ENCODE measurements at regions not wholly inside any gene's neighbourhood (a gene's known extent, or its start where the extent isn't known, plus 50 kb on each side); places are given as distances from the start of the nearest gene placed in this dataset.

- Histone ChIP-seq H3K27me3 (ENCODE audit: insufficient read depth, low read length) (no peaks in the 10 kb centered on the region), H3K4me3 (ENCODE audit: low read depth, low read length) (no peak overlapping the region), H2AFZ (ENCODE audit: low read length, unreplicated experiment) (no peak overlapping the region), H3K27ac (ENCODE audit: low read depth, low read length) (no peak overlapping the region), H3K4me1 (ENCODE audit: control insufficient read depth, insufficient read depth, low read length, unreplicated experiment) (no peaks in the 10 kb centered on the region), H3K36me3 (ENCODE audit: insufficient read depth, low read length) (no peaks in the 10 kb centered on the region), H3K79me2 (ENCODE audit: control insufficient read depth, insufficient read depth, low read length, unreplicated experiment) (no peaks in the 10 kb centered on the region)
Observed at GRCh38 chr9:18371621-18372020, 102.3 kb upstream of the ADAMTSL1 start.

- H3K79me2 ChIP-seq (ENCODE audit: control insufficient read depth, insufficient read depth, low read length, unreplicated experiment): no peaks in the 10 kb centered on the region
- no peak overlapping the region for H2AFZ ChIP-seq (ENCODE audit: low read length, unreplicated experiment)
- peaks cover 17% of the 10 kb centered on the region for H3K4me1 ChIP-seq (ENCODE audit: control insufficient read depth, insufficient read depth, low read length, unreplicated experiment)
- H3K27ac ChIP-seq (ENCODE audit: low read depth, low read length): peak overlapping the region; percentile 59
- no peaks in the 10 kb centered on the region for H3K36me3 ChIP-seq (ENCODE audit: insufficient read depth, low read length)
- H3K27me3 ChIP-seq (ENCODE audit: insufficient read depth, low read length): no peaks in the 10 kb centered on the region
- H3K4me3 ChIP-seq (ENCODE audit: low read depth, low read length): no peak overlapping the region
Observed at GRCh38 chr9:18379073-18379811, 94.7 kb upstream of the ADAMTSL1 start.

- H3K27me3 ChIP-seq (ENCODE audit: insufficient read depth, low read length): no peaks in the 10 kb centered on the region
- peaks cover 27% of the 10 kb centered on the region for H3K4me1 ChIP-seq (ENCODE audit: control insufficient read depth, insufficient read depth, low read length, unreplicated experiment)
- no peaks in the 10 kb centered on the region for H3K79me2 ChIP-seq (ENCODE audit: control insufficient read depth, insufficient read depth, low read length, unreplicated experiment)
Observed at GRCh38 chr9:18382243-18382642, 91.7 kb upstream of the ADAMTSL1 start.

GRCh38 chr9:18384066-18384465 lies 89.9 kb upstream of the ADAMTSL1 start:
- Histone ChIP-seq H3K27ac (ENCODE audit: low read depth, low read length) (no peak overlapping the region), H3K4me3 (ENCODE audit: low read depth, low read length) (no peak overlapping the region)

More at GRCh38 chr9:18382243-18382642, 91.7 kb upstream of the ADAMTSL1 start:
- Histone ChIP-seq H3K27ac (ENCODE audit: low read depth, low read length) (no peak overlapping the region), H3K4me3 (ENCODE audit: low read depth, low read length) (no peak overlapping the region), H3K36me3 (ENCODE audit: insufficient read depth, low read length) (no peaks in the 10 kb centered on the region), H2AFZ (ENCODE audit: low read length, unreplicated experiment) (no peak overlapping the region)

GRCh38 chr9:18385696-18386490 lies 88.1 kb upstream of the ADAMTSL1 start:
- Histone ChIP-seq H2AFZ (ENCODE audit: low read length, unreplicated experiment) (no peak overlapping the region), H3K27me3 (ENCODE audit: insufficient read depth, low read length) (no peaks in the 10 kb centered on the region), H3K79me2 (ENCODE audit: control insufficient read depth, insufficient read depth, low read length, unreplicated experiment) (no peaks in the 10 kb centered on the region), H3K36me3 (ENCODE audit: insufficient read depth, low read length) (no peaks in the 10 kb centered on the region), H3K4me1 (ENCODE audit: control insufficient read depth, insufficient read depth, low read length, unreplicated experiment) (peaks cover 11% of the 10 kb centered on the region), H3K27ac (ENCODE audit: low read depth, low read length) (no peak overlapping the region), H3K4me3 (ENCODE audit: low read depth, low read length) (no peak overlapping the region)

More at GRCh38 chr9:18384066-18384465, 89.9 kb upstream of the ADAMTSL1 start:
- no peaks in the 10 kb centered on the region for H3K27me3 ChIP-seq (ENCODE audit: insufficient read depth, low read length)
- H3K79me2 ChIP-seq (ENCODE audit: control insufficient read depth, insufficient read depth, low read length, unreplicated experiment): no peaks in the 10 kb centered on the region
- H3K4me1 ChIP-seq (ENCODE audit: control insufficient read depth, insufficient read depth, low read length, unreplicated experiment): peaks cover 20% of the 10 kb centered on the region
- no peak overlapping the region for H2AFZ ChIP-seq (ENCODE audit: low read length, unreplicated experiment)
- H3K36me3 ChIP-seq (ENCODE audit: insufficient read depth, low read length): no peaks in the 10 kb centered on the region

- H3K79me2 ChIP-seq (ENCODE audit: control insufficient read depth, insufficient read depth, low read length, unreplicated experiment): no peaks in the 10 kb centered on the region
- no peak overlapping the region for H2AFZ ChIP-seq (ENCODE audit: low read length, unreplicated experiment)
- H3K27ac ChIP-seq (ENCODE audit: low read depth, low read length): no peak overlapping the region
- no peaks in the 10 kb centered on the region for H3K36me3 ChIP-seq (ENCODE audit: insufficient read depth, low read length)
- H3K4me1 ChIP-seq (ENCODE audit: control insufficient read depth, insufficient read depth, low read length, unreplicated experiment): peaks cover 33% of the 10 kb centered on the region
- H3K4me3 ChIP-seq (ENCODE audit: low read depth, low read length): no peak overlapping the region
- H3K27me3 ChIP-seq (ENCODE audit: insufficient read depth, low read length): no peaks in the 10 kb centered on the region
Observed at GRCh38 chr9:18390393-18390792, 83.6 kb upstream of the ADAMTSL1 start.

GRCh38 chr9:18393340-18394130 lies 80.4 kb upstream of the ADAMTSL1 start:
- Histone ChIP-seq H3K36me3 (ENCODE audit: insufficient read depth, low read length) (no peaks in the 10 kb centered on the region), H3K4me1 (ENCODE audit: control insufficient read depth, insufficient read depth, low read length, unreplicated experiment) (peaks cover 26% of the 10 kb centered on the region), H3K79me2 (ENCODE audit: control insufficient read depth, insufficient read depth, low read length, unreplicated experiment) (no peaks in the 10 kb centered on the region), H3K27me3 (ENCODE audit: insufficient read depth, low read length) (no peaks in the 10 kb centered on the region), H3K4me3 (ENCODE audit: low read depth, low read length) (peak overlapping the region; percentile 45), H3K27ac (ENCODE audit: low read depth, low read length) (peak overlapping the region; percentile 91), H2AFZ (ENCODE audit: low read length, unreplicated experiment) (peak overlapping the region; percentile 52)

- Histone ChIP-seq H3K27ac (ENCODE audit: low read depth, low read length) (peak overlapping the region; percentile 91), H3K36me3 (ENCODE audit: insufficient read depth, low read length) (no peaks in the 10 kb centered on the region), H3K4me3 (ENCODE audit: low read depth, low read length) (no peak overlapping the region), H3K79me2 (ENCODE audit: control insufficient read depth, insufficient read depth, low read length, unreplicated experiment) (no peaks in the 10 kb centered on the region), H3K27me3 (ENCODE audit: insufficient read depth, low read length) (no peaks in the 10 kb centered on the region), H2AFZ (ENCODE audit: low read length, unreplicated experiment) (peak overlapping the region; percentile 30), H3K4me1 (ENCODE audit: control insufficient read depth, insufficient read depth, low read length, unreplicated experiment) (peaks cover 26% of the 10 kb centered on the region)
Observed at GRCh38 chr9:18394847-18395351, 79.1 kb upstream of the ADAMTSL1 start.

GRCh38 chr9:18396102-18396728 lies 77.7 kb upstream of the ADAMTSL1 start:
- Histone ChIP-seq H2AFZ (ENCODE audit: low read length, unreplicated experiment) (no peak overlapping the region), H3K27me3 (ENCODE audit: insufficient read depth, low read length) (no peaks in the 10 kb centered on the region), H3K79me2 (ENCODE audit: control insufficient read depth, insufficient read depth, low read length, unreplicated experiment) (no peaks in the 10 kb centered on the region), H3K27ac (ENCODE audit: low read depth, low read length) (no peak overlapping the region), H3K4me1 (ENCODE audit: control insufficient read depth, insufficient read depth, low read length, unreplicated experiment) (peaks cover 26% of the 10 kb centered on the region), H3K4me3 (ENCODE audit: low read depth, low read length) (no peak overlapping the region), H3K36me3 (ENCODE audit: insufficient read depth, low read length) (no peaks in the 10 kb centered on the region)

GRCh38 chr9:18397076-18397475 lies 76.9 kb upstream of the ADAMTSL1 start:
- Histone ChIP-seq H3K79me2 (ENCODE audit: control insufficient read depth, insufficient read depth, low read length, unreplicated experiment) (no peaks in the 10 kb centered on the region), H2AFZ (ENCODE audit: low read length, unreplicated experiment) (peak overlapping the region; percentile 2), H3K36me3 (ENCODE audit: insufficient read depth, low read length) (no peaks in the 10 kb centered on the region), H3K27ac (ENCODE audit: low read depth, low read length) (no peak overlapping the region), H3K27me3 (ENCODE audit: insufficient read depth, low read length) (no peaks in the 10 kb centered on the region), H3K4me1 (ENCODE audit: control insufficient read depth, insufficient read depth, low read length, unreplicated experiment) (peaks cover 26% of the 10 kb centered on the region), H3K4me3 (ENCODE audit: low read depth, low read length) (no peak overlapping the region)

Measured in ACC112 (cell line).